ENCODE measurements at regions not wholly inside any gene's neighbourhood (a gene's known extent, or its start where the extent isn't known, plus 50 kb on each side); places are given as distances from the start of the nearest gene placed in this dataset.

DNA sequence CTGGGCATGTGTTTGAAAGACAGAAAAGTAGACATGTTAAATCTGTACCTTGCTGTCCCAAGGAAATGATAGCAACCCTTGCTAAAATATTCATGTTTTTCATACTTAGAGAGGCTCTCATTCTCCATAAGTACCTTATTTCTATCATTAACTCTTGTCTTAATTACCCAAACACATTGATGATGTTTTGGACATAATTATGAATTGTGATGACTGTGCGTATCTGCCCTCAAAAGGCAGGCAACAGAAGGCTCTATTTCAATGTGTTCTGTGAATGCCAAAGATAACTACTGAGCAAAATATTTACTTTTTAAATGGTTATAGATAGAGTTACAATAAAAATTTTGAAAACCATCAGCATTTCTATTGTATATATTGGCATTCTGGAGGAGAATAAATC lies 1263.8 kb downstream of the ZPLD1 start:
- Mint-ChIP-seq H3K9me3 (no peaks in the 10 kb centered on the region), H3K36me3 (ENCODE audit: low read depth) (no peaks in the 10 kb centered on the region), H3K27ac (no peak overlapping the region), H3K4me3 (ENCODE audit: low read depth) (no peak overlapping the region), H3K27me3 (ENCODE audit: low read depth) (no peaks in the 10 kb centered on the region), H3K4me1 (ENCODE audit: low read depth) (no peaks in the 10 kb centered on the region)
- no peak for DNase-seq (ENCODE audit: low spot score)
- intact Hi-C loops (cut with micrococcal nuclease), result no loop called here

DNA sequence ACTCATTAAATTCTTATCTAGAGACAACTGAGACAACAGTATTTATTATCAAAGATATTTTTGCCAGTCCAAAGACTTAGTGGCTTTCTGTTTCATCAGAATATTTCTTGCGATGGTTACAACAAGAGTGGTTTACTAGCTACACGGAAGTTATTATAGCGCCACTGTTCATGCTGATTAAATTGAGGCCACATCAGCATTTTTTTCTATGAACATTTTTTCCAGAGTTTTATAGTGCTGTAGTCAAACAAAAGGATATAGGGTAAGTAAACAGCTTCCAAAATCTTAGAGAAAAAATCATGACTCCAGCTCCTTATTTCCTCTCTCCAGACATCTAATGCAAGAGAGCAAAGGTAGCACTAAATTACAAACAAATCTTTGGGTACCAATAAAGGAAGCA lies 1264.4 kb downstream of the ZPLD1 start:
- Mint-ChIP-seq H3K4me3 (ENCODE audit: low read depth) (no peak overlapping the region), H3K27me3 (ENCODE audit: low read depth) (no peaks in the 10 kb centered on the region), H3K27ac (no peak overlapping the region), H3K36me3 (ENCODE audit: low read depth) (no peaks in the 10 kb centered on the region), H3K9me3 (no peaks in the 10 kb centered on the region), H3K4me1 (ENCODE audit: low read depth) (no peaks in the 10 kb centered on the region)
- DNase-seq (ENCODE audit: low spot score), result no peak
- intact Hi-C loops (cut with micrococcal nuclease), result no loop called here

DNA sequence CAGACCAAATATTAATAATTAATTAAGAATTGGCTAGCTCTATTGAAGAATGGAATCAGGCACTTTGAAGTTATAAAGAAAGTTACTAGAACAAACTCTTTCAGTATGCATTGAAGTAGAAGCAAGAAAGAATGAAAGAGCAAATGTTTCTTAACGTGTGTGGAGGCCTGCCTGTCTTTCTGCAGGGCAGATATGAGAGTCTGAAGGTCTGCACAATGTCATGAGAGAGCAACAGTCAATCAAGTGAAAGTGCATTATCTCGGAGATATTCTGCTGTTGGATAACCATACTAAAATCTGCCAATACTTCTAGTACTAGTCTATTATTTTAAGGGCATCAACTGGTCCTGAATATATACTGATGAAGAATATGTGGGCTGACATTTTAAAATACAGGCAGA lies 1270.8 kb downstream of the ZPLD1 start:
- Mint-ChIP-seq H3K27ac (no peak overlapping the region), H3K27me3 (ENCODE audit: low read depth) (no peaks in the 10 kb centered on the region), H3K4me1 (ENCODE audit: low read depth) (no peaks in the 10 kb centered on the region), H3K4me3 (ENCODE audit: low read depth) (no peak overlapping the region), H3K36me3 (ENCODE audit: low read depth) (no peaks in the 10 kb centered on the region), H3K9me3 (no peaks in the 10 kb centered on the region)
- intact Hi-C loops (cut with micrococcal nuclease), result no loop called here
- no peak for DNase-seq (ENCODE audit: low spot score)

DNA sequence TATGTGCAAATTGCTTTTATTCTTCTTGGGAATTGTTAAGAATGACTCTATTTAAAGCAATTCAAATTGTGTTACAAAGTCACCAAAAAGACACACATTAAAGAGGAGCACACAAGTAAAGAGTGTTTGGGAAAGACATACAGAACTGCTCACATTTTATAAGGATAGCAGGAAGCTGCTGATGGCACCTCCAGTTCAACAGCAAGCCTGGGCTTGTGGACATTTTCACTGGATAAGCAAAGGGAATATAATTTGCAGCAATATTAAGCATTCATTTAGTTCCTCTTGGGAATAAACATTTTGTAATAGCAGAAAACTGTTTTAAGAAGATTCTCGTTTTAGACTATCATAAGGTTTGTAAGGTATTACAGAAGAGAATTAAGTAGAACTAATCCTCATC lies 1271.9 kb downstream of the ZPLD1 start:
- no peak for DNase-seq (ENCODE audit: low spot score)
- H3K9me3 Mint-ChIP-seq, result no peaks in the 10 kb centered on the region
- no peaks in the 10 kb centered on the region for H3K27me3 Mint-ChIP-seq (ENCODE audit: low read depth)
- H3K36me3 Mint-ChIP-seq (ENCODE audit: low read depth), result no peaks in the 10 kb centered on the region
- H3K4me1 Mint-ChIP-seq (ENCODE audit: low read depth), result no peaks in the 10 kb centered on the region
- intact Hi-C loops (cut with micrococcal nuclease), result no loop called here
- H3K4me3 Mint-ChIP-seq (ENCODE audit: low read depth), result no peak overlapping the region
- H3K27ac Mint-ChIP-seq, result no peak overlapping the region

DNA sequence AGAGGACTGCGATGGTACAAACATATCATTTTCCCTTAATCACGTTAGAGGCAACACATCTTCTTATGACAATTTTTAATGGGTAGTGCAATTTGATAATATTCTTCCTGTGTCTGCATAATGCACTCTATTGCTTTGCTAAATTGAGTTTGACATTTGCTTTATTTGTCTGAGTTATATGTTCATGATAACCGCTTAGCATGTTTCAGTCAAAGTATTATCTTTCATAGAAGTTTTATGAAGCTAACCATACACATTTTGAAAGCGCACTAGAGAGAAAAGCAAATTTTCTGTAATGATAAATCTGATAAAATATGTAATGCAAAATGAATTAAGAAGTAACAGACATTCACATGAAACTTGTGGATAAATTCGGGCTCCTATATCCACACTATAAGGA lies 1276.9 kb downstream of the ZPLD1 start:
- intact Hi-C loops (cut with micrococcal nuclease), result no loop called here
- no peaks in the 10 kb centered on the region for H3K9me3 Mint-ChIP-seq
- H3K27ac Mint-ChIP-seq, result no peak overlapping the region
- H3K4me1 Mint-ChIP-seq (ENCODE audit: low read depth), result no peaks in the 10 kb centered on the region
- H3K4me3 Mint-ChIP-seq (ENCODE audit: low read depth), result no peak overlapping the region
- H3K27me3 Mint-ChIP-seq (ENCODE audit: low read depth), result no peaks in the 10 kb centered on the region
- DNase-seq (ENCODE audit: low spot score), result no peak
- H3K36me3 Mint-ChIP-seq (ENCODE audit: low read depth), result no peaks in the 10 kb centered on the region

DNA sequence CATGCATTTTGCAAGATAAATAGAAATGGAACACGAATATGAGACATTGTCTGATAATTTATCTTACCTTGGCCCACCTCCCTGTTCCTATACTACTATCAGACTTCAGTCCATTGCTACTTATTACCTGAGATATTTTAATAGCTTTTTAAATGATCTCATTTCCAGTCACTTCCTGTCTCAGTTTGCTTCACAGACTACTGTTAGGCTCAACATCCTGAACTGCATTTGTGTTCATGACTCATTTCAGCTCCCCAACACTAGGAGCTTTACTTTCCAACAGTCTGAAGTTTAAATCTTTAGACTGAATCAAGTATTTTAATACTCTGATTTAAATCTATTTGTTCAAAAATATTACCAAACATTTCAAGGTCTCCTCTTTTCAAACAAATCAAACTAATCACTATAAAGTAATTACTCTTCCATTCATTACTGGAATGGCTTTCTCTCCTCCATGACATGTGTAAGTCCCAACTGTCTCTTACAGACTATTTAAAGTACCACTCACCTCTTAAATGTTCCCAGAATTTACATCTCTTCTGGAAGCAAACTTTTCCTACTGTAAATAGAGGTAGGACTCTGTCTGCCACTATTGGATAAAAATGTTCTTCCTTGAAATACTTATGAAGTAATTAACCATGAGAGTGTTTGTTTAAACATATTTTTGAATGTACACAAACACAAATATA lies 1277.6 kb downstream of the ZPLD1 start:
- no peak overlapping the region for H3K27ac Mint-ChIP-seq
- no peaks in the 10 kb centered on the region for H3K36me3 Mint-ChIP-seq (ENCODE audit: low read depth)
- H3K9me3 Mint-ChIP-seq, result no peaks in the 10 kb centered on the region
- no peak overlapping the region for H3K4me3 Mint-ChIP-seq (ENCODE audit: low read depth)
- no peaks in the 10 kb centered on the region for H3K4me1 Mint-ChIP-seq (ENCODE audit: low read depth)
- intact Hi-C loops (cut with micrococcal nuclease), result no loop called here
- no peak for DNase-seq (ENCODE audit: low spot score)
- no peaks in the 10 kb centered on the region for H3K27me3 Mint-ChIP-seq (ENCODE audit: low read depth)

DNA sequence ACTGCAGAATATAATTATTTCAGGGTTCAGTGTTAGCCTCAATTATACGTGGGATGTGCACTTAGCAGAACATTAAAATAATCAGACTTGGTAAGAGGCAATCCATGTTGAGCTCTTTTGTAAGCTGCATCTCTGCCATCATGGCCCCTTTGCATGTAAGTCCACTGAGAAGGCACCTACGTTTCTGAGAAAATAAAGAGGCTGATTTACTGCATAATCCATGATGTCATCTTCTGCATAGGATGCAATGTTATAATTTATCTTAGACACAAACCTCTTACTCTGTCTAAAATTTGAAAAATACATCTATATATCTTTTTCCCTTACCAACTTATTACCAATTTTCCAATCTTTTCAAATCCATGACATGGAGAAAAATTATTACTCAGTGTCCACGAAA lies 1294.7 kb downstream of the ZPLD1 start:
- H3K27me3 Mint-ChIP-seq (ENCODE audit: low read depth), result no peaks in the 10 kb centered on the region
- no peak overlapping the region for H3K27ac Mint-ChIP-seq
- DNase-seq (ENCODE audit: low spot score), result no peak
- peaks cover 9% of the 10 kb centered on the region for H3K9me3 Mint-ChIP-seq
- H3K4me1 Mint-ChIP-seq (ENCODE audit: low read depth), result no peaks in the 10 kb centered on the region
- H3K4me3 Mint-ChIP-seq (ENCODE audit: low read depth), result no peak overlapping the region
- intact Hi-C loops (cut with micrococcal nuclease), result no loop called here
- H3K36me3 Mint-ChIP-seq (ENCODE audit: low read depth), result no peaks in the 10 kb centered on the region

DNA sequence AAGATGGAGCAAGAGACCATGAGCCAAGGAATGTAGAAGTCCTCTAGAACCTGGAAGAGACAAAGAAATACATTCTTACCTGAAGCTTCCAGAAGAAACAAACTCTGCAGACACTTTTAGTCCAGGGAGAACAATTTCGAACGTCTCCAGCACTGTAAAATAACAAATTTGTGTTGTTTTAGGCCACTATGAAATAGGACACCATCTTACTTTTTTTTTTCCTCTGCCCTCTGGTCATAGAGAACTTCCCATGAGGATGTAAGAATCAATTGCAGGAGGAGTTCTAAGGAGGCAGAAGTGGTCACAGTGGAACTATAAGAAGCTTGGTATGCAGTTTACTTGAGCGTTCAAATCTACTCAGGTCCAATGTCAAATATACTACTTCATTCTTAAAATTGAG lies 1295.9 kb downstream of the ZPLD1 start:
- Mint-ChIP-seq H3K4me1 (ENCODE audit: low read depth) (no peaks in the 10 kb centered on the region), H3K9me3 (peaks cover 9% of the 10 kb centered on the region), H3K4me3 (ENCODE audit: low read depth) (no peak overlapping the region), H3K27me3 (ENCODE audit: low read depth) (no peaks in the 10 kb centered on the region), H3K36me3 (ENCODE audit: low read depth) (no peaks in the 10 kb centered on the region), H3K27ac (no peak overlapping the region)
- no peak for DNase-seq (ENCODE audit: low spot score)
- intact Hi-C loops (cut with micrococcal nuclease), result no loop called here

DNA sequence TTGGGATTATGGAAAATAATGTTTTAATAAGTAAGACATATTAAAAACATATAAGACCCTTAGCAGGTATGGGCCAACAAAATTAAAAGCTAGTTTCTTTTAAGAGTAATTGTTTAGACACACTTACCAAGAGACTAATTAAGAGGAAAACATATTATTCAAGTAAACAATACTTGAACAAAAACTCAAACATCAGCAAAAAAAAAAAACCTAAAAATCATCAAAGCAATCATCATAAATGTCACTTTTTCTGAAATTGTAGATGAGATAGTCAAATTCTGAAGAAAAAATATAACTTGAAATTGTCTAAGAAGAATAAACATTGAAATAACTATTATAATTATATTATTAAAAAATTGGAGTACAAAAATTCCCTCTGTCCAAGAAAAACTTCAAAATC lies 1318.2 kb downstream of the ZPLD1 start:
- intact Hi-C loops (cut with micrococcal nuclease), result no loop called here
- no peak overlapping the region for H3K4me3 Mint-ChIP-seq (ENCODE audit: low read depth)
- H3K27ac Mint-ChIP-seq, result no peak overlapping the region

DNA sequence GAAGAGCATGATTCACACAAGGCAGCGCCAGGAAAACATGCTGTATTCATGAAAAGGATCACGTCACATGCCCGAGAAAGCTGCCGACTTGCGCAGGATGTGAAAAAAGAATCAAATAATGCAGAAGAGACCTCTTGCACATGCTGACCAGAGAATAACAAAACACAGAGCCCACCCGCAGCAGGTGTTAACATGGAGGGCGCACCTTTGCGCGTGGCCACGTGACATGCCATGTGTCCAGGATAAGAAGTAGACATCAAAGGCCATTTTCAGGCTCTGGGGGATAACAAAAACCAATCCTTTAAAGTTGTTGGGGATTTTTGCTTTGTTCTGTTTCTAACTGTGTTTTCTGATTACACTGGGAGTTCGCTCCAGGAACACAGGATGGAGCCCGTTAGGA lies 1332.8 kb downstream of the ZPLD1 start:
- Mint-ChIP-seq H3K36me3 (ENCODE audit: low read depth) (no peaks in the 10 kb centered on the region), H3K4me3 (ENCODE audit: low read depth) (no peak overlapping the region), H3K9me3 (peaks cover 25% of the 10 kb centered on the region), H3K4me1 (ENCODE audit: low read depth) (no peaks in the 10 kb centered on the region), H3K27me3 (ENCODE audit: low read depth) (no peaks in the 10 kb centered on the region), H3K27ac (no peak overlapping the region)
- no peak for DNase-seq (ENCODE audit: low spot score)
- intact Hi-C loops (cut with micrococcal nuclease), result no loop called here

More for the DNA sequence above, 1318.2 kb downstream of the ZPLD1 start:
- no peaks in the 10 kb centered on the region for H3K36me3 Mint-ChIP-seq (ENCODE audit: low read depth)
- H3K9me3 Mint-ChIP-seq, result peaks cover 5% of the 10 kb centered on the region
- no peaks in the 10 kb centered on the region for H3K27me3 Mint-ChIP-seq (ENCODE audit: low read depth)
- DNase-seq (ENCODE audit: low spot score), result no peak
- no peaks in the 10 kb centered on the region for H3K4me1 Mint-ChIP-seq (ENCODE audit: low read depth)

DNA sequence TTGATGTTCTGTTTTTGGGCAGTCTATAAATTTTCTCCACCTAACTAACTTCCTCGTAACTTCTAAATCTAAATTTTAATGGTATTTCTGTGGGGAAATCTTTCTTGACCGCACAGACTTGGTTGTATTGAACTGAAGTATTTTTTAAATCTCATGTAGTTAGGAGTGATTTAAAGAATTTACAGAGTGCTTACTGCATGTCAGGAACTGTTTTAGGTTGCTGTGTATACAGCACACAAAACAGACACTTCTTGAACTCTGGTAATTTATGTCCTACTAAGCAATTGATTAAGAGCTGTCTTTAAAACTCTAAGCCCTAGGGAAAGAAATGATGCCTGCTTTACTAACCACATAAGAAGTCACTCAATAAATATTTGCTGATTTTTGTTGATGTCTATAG lies 1350.2 kb downstream of the ZPLD1 start:
- intact Hi-C loops (cut with micrococcal nuclease), result no loop called here
- Mint-ChIP-seq H3K4me1 (ENCODE audit: low read depth) (no peaks in the 10 kb centered on the region), H3K4me3 (ENCODE audit: low read depth) (no peak overlapping the region), H3K36me3 (ENCODE audit: low read depth) (no peaks in the 10 kb centered on the region), H3K27ac (no peak overlapping the region), H3K9me3 (no peaks in the 10 kb centered on the region), H3K27me3 (ENCODE audit: low read depth) (no peaks in the 10 kb centered on the region)
- DNase-seq (ENCODE audit: low spot score), result no peak

DNA sequence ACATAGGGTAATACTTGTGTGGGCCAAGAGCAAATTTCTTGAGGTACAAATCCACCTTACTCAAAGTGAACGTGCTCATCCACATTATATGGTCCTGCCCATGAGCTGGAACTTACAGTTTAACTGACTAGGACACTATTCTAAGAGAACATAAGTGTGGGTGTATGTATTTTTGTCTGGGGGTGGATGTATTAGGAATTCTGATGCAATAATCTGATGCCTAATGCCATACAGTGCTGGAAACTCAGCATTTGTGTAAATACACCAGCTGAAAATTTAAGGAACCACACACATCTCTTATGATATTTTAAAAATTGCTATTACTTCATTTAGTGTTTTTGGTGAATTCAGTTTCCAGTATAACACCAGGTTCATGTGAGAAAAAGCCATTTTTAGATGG lies 1350.7 kb downstream of the ZPLD1 start:
- Mint-ChIP-seq H3K36me3 (ENCODE audit: low read depth) (no peaks in the 10 kb centered on the region), H3K4me1 (ENCODE audit: low read depth) (no peaks in the 10 kb centered on the region), H3K9me3 (no peaks in the 10 kb centered on the region), H3K27ac (no peak overlapping the region), H3K4me3 (ENCODE audit: low read depth) (no peak overlapping the region), H3K27me3 (ENCODE audit: low read depth) (no peaks in the 10 kb centered on the region)
- intact Hi-C loops (cut with micrococcal nuclease), result no loop called here
- DNase-seq (ENCODE audit: low spot score), result no peak

DNA sequence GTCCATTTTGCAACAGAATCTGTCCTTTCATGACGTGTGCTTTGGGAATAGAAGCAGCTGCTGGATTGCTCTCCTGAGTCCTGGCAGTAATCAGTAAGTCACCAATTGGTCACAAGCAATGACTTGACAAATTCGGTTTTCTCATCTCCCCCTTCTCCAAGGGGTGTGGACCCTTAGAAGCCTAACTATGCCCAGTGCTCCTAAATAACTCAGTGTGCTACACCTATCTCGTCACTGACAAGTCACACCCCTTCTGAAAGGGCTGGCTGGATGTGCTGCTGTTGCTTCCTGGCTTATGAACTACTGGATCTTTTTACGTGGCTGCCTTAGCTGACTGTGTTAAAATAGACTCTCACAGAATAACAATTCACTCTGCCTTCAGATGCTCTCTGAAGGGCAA lies 1351.5 kb downstream of the ZPLD1 start:
- DNase-seq (ENCODE audit: low spot score), result no peak
- Mint-ChIP-seq H3K27me3 (ENCODE audit: low read depth) (no peaks in the 10 kb centered on the region), H3K4me1 (ENCODE audit: low read depth) (no peaks in the 10 kb centered on the region), H3K36me3 (ENCODE audit: low read depth) (no peaks in the 10 kb centered on the region), H3K4me3 (ENCODE audit: low read depth) (no peak overlapping the region), H3K9me3 (no peaks in the 10 kb centered on the region), H3K27ac (no peak overlapping the region)
- intact Hi-C loops (cut with micrococcal nuclease), result no loop called here

Measured in activated T-helper 2 cell treated with anti-CD3 and anti-CD28 coated beads, Interferon-gamma antibody, Interleukin-2, Interleukin-4, amounts not matched to agents 10 μg/mL and 5 μg/mL and 100 μg/mL, durations not matched to agents 14 hours and 24 hours and 36 hours (primary cell).